ENCODE measurements at regions not wholly inside any gene's neighbourhood (a gene's known extent, or its start where the extent isn't known, plus 50 kb on each side); places are given as distances from the start of the nearest gene placed in this dataset.

DNA sequence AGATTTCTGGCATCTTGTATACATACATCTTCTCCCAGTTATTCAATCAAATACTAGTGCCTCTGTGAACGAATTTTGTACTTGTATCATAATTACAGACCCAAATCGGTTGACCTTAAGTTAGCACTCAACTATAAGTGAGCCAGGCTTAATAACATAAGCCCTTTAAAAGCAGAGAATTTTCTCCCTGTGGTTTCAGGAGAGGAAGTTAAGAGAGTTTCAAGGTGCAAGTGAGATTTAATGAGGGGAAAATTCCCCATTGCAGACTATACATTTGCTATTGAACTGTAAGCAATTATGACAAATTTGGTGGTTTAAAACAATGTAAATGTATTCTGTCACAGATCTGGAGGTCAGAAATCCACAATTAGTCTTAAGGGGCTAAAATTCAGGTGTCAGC lies 261.9 kb upstream of the NREP start:
- TF ChIP-seq CTCF (conservative IDR thresholded peaks at IDR 0.05; ENCODE audit: low read depth, low read length) (no peak), EZH2 (IDR thresholded peaks at IDR 0.05; ENCODE audit: low read length, unreplicated experiment) (no peak)
